Endothelial cell (in vitro differentiated cells): ENCODE measurements at regions not wholly inside any gene's neighbourhood (a gene's known extent, or its start where the extent isn't known, plus 50 kb on each side); places are given as distances from the start of the nearest gene placed in this dataset.

ENCODE experiments used
- DNase-seq: peaks from one replicate; pipeline ENCODE4 v3.0.0; 2021; ENCODE audit warnings: low spot score
- H3K27ac Mint-ChIP-seq: one replicate; pipeline ENCODE4 v1.8.0; 2021; ENCODE audit warnings: mixed read lengths, inconsistent platforms; ENCODE audit not compliant: unreplicated experiment
- H3K27me3 Mint-ChIP-seq: one replicate; pipeline ENCODE4 v1.8.0; 2021; ENCODE audit warnings: mild to moderate bottlenecking, moderate library complexity, mixed read lengths, inconsistent platforms; ENCODE audit not compliant: unreplicated experiment
- H3K36me3 Mint-ChIP-seq: one replicate; pipeline ENCODE4 v1.8.0; 2021; ENCODE audit warnings: mild to moderate bottlenecking, low read depth, mixed read lengths, inconsistent platforms; ENCODE audit not compliant: unreplicated experiment
- H3K4me1 Mint-ChIP-seq: one replicate; pipeline ENCODE4 v1.8.0; 2021; ENCODE audit warnings: mild to moderate bottlenecking, mixed read lengths, inconsistent platforms; ENCODE audit not compliant: unreplicated experiment
- H3K4me3 Mint-ChIP-seq: one replicate; pipeline ENCODE4 v1.8.0; 2021; ENCODE audit warnings: mild to moderate bottlenecking, mixed read lengths, inconsistent platforms; ENCODE audit not compliant: unreplicated experiment
- H3K9me3 Mint-ChIP-seq: one replicate; pipeline ENCODE4 v1.8.0; 2021; ENCODE audit warnings: mixed read lengths, inconsistent platforms; ENCODE audit not compliant: unreplicated experiment
- CTCF ChIP-seq: fragments of 200-600 bp; sonication (generic); IDR thresholded peaks from one replicate; pipeline ENCODE4 v1.5.0; 2021; ENCODE audit warnings: antibody characterized with exemption; ENCODE audit not compliant: unreplicated experiment

- no peak for DNase-seq
- Mint-ChIP-seq H3K9me3 (peaks cover 48% of the 10 kb centered on the region), H3K4me1 (no peaks in the 10 kb centered on the region)
Observed at GRCh38 chr19:57004418-57004817, 115.4 kb upstream of the USP29 start.

GRCh38 chr19:57008432-57008831 lies 111.4 kb upstream of the USP29 start:
- Mint-ChIP-seq H3K36me3 (peaks cover 15% of the 10 kb centered on the region), H3K27ac (no peak overlapping the region), H3K9me3 (peaks cover 51% of the 10 kb centered on the region), H3K4me1 (no peaks in the 10 kb centered on the region), H3K27me3 (peaks cover 7% of the 10 kb centered on the region), H3K4me3 (no peak overlapping the region)
- no peak for TF ChIP-seq CTCF
- no peak for DNase-seq

More at GRCh38 chr19:57004418-57004817, 115.4 kb upstream of the USP29 start:
- Mint-ChIP-seq H3K27me3 (peaks cover 2% of the 10 kb centered on the region), H3K27ac (no peak overlapping the region), H3K36me3 (peaks cover 20% of the 10 kb centered on the region), H3K4me3 (no peak overlapping the region)
- TF ChIP-seq CTCF = no peak

GRCh38 chr19:57010541-57010940 lies 109.2 kb upstream of the USP29 start:
- peaks cover 25% of the 10 kb centered on the region for H3K36me3 Mint-ChIP-seq
- H3K4me3 Mint-ChIP-seq = no peak overlapping the region
- TF ChIP-seq CTCF = no peak
- H3K27me3 Mint-ChIP-seq = peaks cover 7% of the 10 kb centered on the region
- H3K4me1 Mint-ChIP-seq = no peaks in the 10 kb centered on the region
- peaks cover 57% of the 10 kb centered on the region for H3K9me3 Mint-ChIP-seq
- DNase-seq = no peak
- no peak overlapping the region for H3K27ac Mint-ChIP-seq

- TF ChIP-seq CTCF = no peak
- Mint-ChIP-seq H3K27ac (no peak overlapping the region), H3K4me3 (no peak overlapping the region), H3K4me1 (no peaks in the 10 kb centered on the region), H3K36me3 (peaks cover 32% of the 10 kb centered on the region), H3K9me3 (peaks cover 48% of the 10 kb centered on the region), H3K27me3 (peaks cover 7% of the 10 kb centered on the region)
- DNase-seq = no peak
Observed at GRCh38 chr19:57016076-57016475, 103.7 kb upstream of the USP29 start.

- Mint-ChIP-seq H3K9me3 (peaks cover 45% of the 10 kb centered on the region), H3K4me1 (no peaks in the 10 kb centered on the region), H3K4me3 (no peak overlapping the region), H3K36me3 (peaks cover 33% of the 10 kb centered on the region), H3K27ac (no peak overlapping the region), H3K27me3 (peaks cover 6% of the 10 kb centered on the region)
- no peak for DNase-seq
- no peak for TF ChIP-seq CTCF
Observed at GRCh38 chr19:57016491-57016890, 103.3 kb upstream of the USP29 start.
